Epithelial cell of esophagus (primary cell): ENCODE measurements at regions not wholly inside any gene's neighbourhood (a gene's known extent, or its start where the extent isn't known, plus 50 kb on each side); places are given as distances from the start of the nearest gene placed in this dataset.

Experiments used
- DNase-seq: peaks from one replicate; pipeline ENCODE4 v3.0.0; 2010; ENCODE audit warnings: low read depth
- H3K4me3 ChIP-seq: 2 replicates; pipeline ENCODE4 v1.5.1; 2011; ENCODE audit warnings: mild to moderate bottlenecking, low read length, control low read depth
- TF ChIP-seq, protein P1 (sequence below): IDR thresholded peaks from 2 replicates; pipeline ENCODE4 v1.5.1; 2011; ENCODE audit warnings: low read depth, mild to moderate bottlenecking, low read length, control low read depth, inconsistent platforms; ENCODE audit not compliant: insufficient read depth; ENCODE audit errors: missing control alignments

- no peak overlapping the region for H3K4me3 ChIP-seq
- TF ChIP-seq, protein P1, sequence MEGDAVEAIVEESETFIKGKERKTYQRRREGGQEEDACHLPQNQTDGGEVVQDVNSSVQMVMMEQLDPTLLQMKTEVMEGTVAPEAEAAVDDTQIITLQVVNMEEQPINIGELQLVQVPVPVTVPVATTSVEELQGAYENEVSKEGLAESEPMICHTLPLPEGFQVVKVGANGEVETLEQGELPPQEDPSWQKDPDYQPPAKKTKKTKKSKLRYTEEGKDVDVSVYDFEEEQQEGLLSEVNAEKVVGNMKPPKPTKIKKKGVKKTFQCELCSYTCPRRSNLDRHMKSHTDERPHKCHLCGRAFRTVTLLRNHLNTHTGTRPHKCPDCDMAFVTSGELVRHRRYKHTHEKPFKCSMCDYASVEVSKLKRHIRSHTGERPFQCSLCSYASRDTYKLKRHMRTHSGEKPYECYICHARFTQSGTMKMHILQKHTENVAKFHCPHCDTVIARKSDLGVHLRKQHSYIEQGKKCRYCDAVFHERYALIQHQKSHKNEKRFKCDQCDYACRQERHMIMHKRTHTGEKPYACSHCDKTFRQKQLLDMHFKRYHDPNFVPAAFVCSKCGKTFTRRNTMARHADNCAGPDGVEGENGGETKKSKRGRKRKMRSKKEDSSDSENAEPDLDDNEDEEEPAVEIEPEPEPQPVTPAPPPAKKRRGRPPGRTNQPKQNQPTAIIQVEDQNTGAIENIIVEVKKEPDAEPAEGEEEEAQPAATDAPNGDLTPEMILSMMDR: no peak
- DNase-seq: no peak
Observed at GRCh38 chr2:151197184-151198108, 64.2 kb downstream of the RBM43 start.

- H3K4me3 ChIP-seq: no peak overlapping the region
- DNase-seq: no peak
- TF ChIP-seq, protein P1: no peak
Observed at GRCh38 chr2:151193576-151193975, 68.1 kb downstream of the RBM43 start.

DNA sequence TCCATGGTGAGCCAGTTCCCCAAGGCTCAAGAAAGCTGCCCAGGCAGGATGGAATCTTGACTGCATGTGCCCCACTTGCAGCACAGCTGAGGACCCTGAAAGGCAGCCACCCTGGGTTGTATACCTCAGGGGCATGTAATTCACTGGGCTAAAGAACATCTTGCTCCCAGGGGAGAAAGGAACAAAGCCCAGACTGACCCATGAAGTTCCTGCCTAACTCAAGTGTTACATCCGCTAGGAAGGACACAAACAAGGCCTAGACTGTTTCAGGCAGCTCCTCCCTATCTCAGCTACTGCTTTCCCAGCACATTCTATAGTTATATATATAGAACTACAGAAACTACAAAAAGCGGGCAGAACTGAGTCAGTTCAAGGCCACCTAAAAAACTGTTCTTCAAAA, 69.0 kb downstream of the RBM43 start:
- no peak overlapping the region for H3K4me3 ChIP-seq
- no peak for DNase-seq
- TF ChIP-seq, protein P1: no peak

DNA sequence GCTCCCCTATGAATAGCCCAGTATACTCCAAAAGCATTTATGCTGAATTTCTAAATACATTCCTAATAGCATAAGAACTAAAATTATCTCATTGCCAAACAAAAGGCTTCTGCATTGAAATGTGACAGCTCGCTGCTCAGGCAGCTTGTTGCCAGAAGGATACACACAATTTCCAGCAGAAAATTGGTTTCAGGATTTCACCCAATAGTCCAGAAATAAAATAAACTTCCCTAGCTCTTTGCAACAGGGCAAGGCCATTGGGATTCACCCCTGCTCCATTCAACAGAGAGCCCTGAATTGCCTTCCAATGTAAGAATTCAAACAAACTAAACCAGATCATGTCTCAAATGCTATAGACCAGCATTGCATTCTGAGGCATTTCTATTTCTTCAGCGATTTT, 70.7 kb downstream of the RBM43 start:
- H3K4me3 ChIP-seq: no peak overlapping the region
- DNase-seq: no peak
- TF ChIP-seq, protein P1: no peak

GRCh38 chr2:151189125-151189524, 72.5 kb downstream of the RBM43 start:
- DNase-seq: no peak
- TF ChIP-seq, protein P1: no peak
- no peak overlapping the region for H3K4me3 ChIP-seq

GRCh38 chr2:151186011-151186410, 75.7 kb downstream of the RBM43 start:
- TF ChIP-seq, protein P1: no peak
- no peak for DNase-seq
- H3K4me3 ChIP-seq: no peak overlapping the region
